Activated T-cell treated with anti-CD3 and anti-CD28 coated beads, Interleukin-2, amount 50 U/mL, for 4 hours (primary cell): ENCODE measurements at regions not wholly inside any gene's neighbourhood (a gene's known extent, or its start where the extent isn't known, plus 50 kb on each side); places are given as distances from the start of the nearest gene placed in this dataset.

ENCODE experiments used
- ATAC-seq, 2 donors: fragments of 200-7000 bp; cut with Tn5 transposase; one replicate each; pipeline ENCODE4 v1.10.0; 2021
- DNase-seq: peaks from one replicate; pipeline ENCODE4 v3.0.0-alpha.2; 2020
- H3K27me3 Mint-ChIP-seq: one replicate; pipeline ENCODE4 v1.8.0; 2021; ENCODE audit warnings: low read depth, mixed read lengths
- H3K36me3 Mint-ChIP-seq: one replicate; pipeline ENCODE4 v1.8.0; 2022; ENCODE audit warnings: mixed read lengths; ENCODE audit not compliant: insufficient read depth
- H3K4me1 Mint-ChIP-seq: one replicate; pipeline ENCODE4 v1.8.0; 2021; ENCODE audit warnings: low read depth, mixed read lengths
- H3K4me3 Mint-ChIP-seq: one replicate; pipeline ENCODE4 v1.8.0; 2021; ENCODE audit warnings: mild to moderate bottlenecking, moderate library complexity, mixed read lengths
- H3K9me3 Mint-ChIP-seq: one replicate; pipeline ENCODE4 v1.8.0; 2021; ENCODE audit warnings: mixed read lengths

GRCh38 chrX:150038315-150038714 lies 100.0 kb upstream of the EOLA2 start:
- Mint-ChIP-seq H3K36me3 (no peaks in the 10 kb centered on the region), H3K4me1 (no peaks in the 10 kb centered on the region), H3K9me3 (peaks cover 11% of the 10 kb centered on the region), H3K27me3 (peaks cover under 1% of the 10 kb centered on the region), H3K4me3 (no peak overlapping the region)
- ATAC-seq (no peak), DNase-seq (no peak)

- Mint-ChIP-seq H3K4me3 (no peak overlapping the region), H3K9me3 (peaks cover 11% of the 10 kb centered on the region), H3K27me3 (peaks cover 3% of the 10 kb centered on the region), H3K4me1 (no peaks in the 10 kb centered on the region), H3K36me3 (no peaks in the 10 kb centered on the region)
- no peak for DNase-seq
- no peak for ATAC-seq
Measured at GRCh38 chrX:150038986-150039599, 100.8 kb upstream of the EOLA2 start.

- ATAC-seq (no peak), DNase-seq (no peak)
- Mint-ChIP-seq H3K27me3 (peaks cover 9% of the 10 kb centered on the region), H3K36me3 (peaks cover 1% of the 10 kb centered on the region), H3K4me1 (no peaks in the 10 kb centered on the region), H3K9me3 (peaks cover 10% of the 10 kb centered on the region), H3K4me3 (no peak overlapping the region)
Measured at GRCh38 chrX:150041208-150041607, 102.9 kb upstream of the EOLA2 start.

- Mint-ChIP-seq H3K4me1 (no peaks in the 10 kb centered on the region), H3K27me3 (peaks cover 9% of the 10 kb centered on the region), H3K36me3 (peaks cover 1% of the 10 kb centered on the region), H3K4me3 (no peak overlapping the region), H3K9me3 (peaks cover 10% of the 10 kb centered on the region)
- no peak for ATAC-seq
- DNase-seq: no peak
Measured at GRCh38 chrX:150044556-150044955, 106.3 kb upstream of the EOLA2 start.

- DNase-seq (no peak), ATAC-seq (no peak)
- no peaks in the 10 kb centered on the region for H3K4me1 Mint-ChIP-seq
- H3K36me3 Mint-ChIP-seq: peaks cover 1% of the 10 kb centered on the region
- H3K4me3 Mint-ChIP-seq: no peak overlapping the region
- H3K9me3 Mint-ChIP-seq: peaks cover 6% of the 10 kb centered on the region
- peaks cover 9% of the 10 kb centered on the region for H3K27me3 Mint-ChIP-seq
Measured at GRCh38 chrX:150047818-150048217, 109.5 kb upstream of the EOLA2 start.

GRCh38 chrX:150049647-150050046 lies 111.4 kb upstream of the EOLA2 start:
- Mint-ChIP-seq H3K9me3 (peaks cover 6% of the 10 kb centered on the region), H3K36me3 (peaks cover 1% of the 10 kb centered on the region)

GRCh38 chrX:150050387-150050786 lies 112.1 kb upstream of the EOLA2 start:
- H3K4me1 Mint-ChIP-seq: no peaks in the 10 kb centered on the region
- H3K4me3 Mint-ChIP-seq: no peak overlapping the region
- DNase-seq (no peak), ATAC-seq (no peak)
- peaks cover 3% of the 10 kb centered on the region for H3K9me3 Mint-ChIP-seq
- H3K27me3 Mint-ChIP-seq: peaks cover 2% of the 10 kb centered on the region
- H3K36me3 Mint-ChIP-seq: no peaks in the 10 kb centered on the region

More at GRCh38 chrX:150049647-150050046, 111.4 kb upstream of the EOLA2 start:
- H3K4me1 Mint-ChIP-seq: no peaks in the 10 kb centered on the region
- H3K27me3 Mint-ChIP-seq: peaks cover 3% of the 10 kb centered on the region
- no peak overlapping the region for H3K4me3 Mint-ChIP-seq
- ATAC-seq (no peak), DNase-seq (no peak)

GRCh38 chrX:150051096-150051495 lies 112.8 kb upstream of the EOLA2 start:
- Mint-ChIP-seq H3K9me3 (no peaks in the 10 kb centered on the region), H3K36me3 (no peaks in the 10 kb centered on the region), H3K4me1 (no peaks in the 10 kb centered on the region), H3K4me3 (no peak overlapping the region), H3K27me3 (peaks cover 2% of the 10 kb centered on the region)
- DNase-seq: no peak
- no peak for ATAC-seq

GRCh38 chrX:150052226-150052625 lies 113.9 kb upstream of the EOLA2 start:
- H3K4me3 Mint-ChIP-seq: no peak overlapping the region
- H3K4me1 Mint-ChIP-seq: no peaks in the 10 kb centered on the region
- ATAC-seq (no peak), DNase-seq (no peak)
- H3K36me3 Mint-ChIP-seq: no peaks in the 10 kb centered on the region
- H3K9me3 Mint-ChIP-seq: no peaks in the 10 kb centered on the region
- H3K27me3 Mint-ChIP-seq: peaks cover 2% of the 10 kb centered on the region

- DNase-seq: no peak
- peaks cover 8% of the 10 kb centered on the region for H3K27me3 Mint-ChIP-seq
- H3K9me3 Mint-ChIP-seq: no peaks in the 10 kb centered on the region
- ATAC-seq: no peak
- H3K4me3 Mint-ChIP-seq: no peak overlapping the region
- H3K36me3 Mint-ChIP-seq: no peaks in the 10 kb centered on the region
- H3K4me1 Mint-ChIP-seq: no peaks in the 10 kb centered on the region
Measured at GRCh38 chrX:150058728-150059127, 120.4 kb upstream of the EOLA2 start.

- Mint-ChIP-seq H3K4me1 (no peaks in the 10 kb centered on the region), H3K36me3 (no peaks in the 10 kb centered on the region), H3K27me3 (peaks cover 8% of the 10 kb centered on the region), H3K4me3 (no peak overlapping the region), H3K9me3 (no peaks in the 10 kb centered on the region)
- no peak for DNase-seq
- ATAC-seq: no peak
Measured at GRCh38 chrX:150060406-150060805, 122.1 kb upstream of the EOLA2 start.

GRCh38 chrX:150062292-150063137 lies 124.2 kb upstream of the EOLA2 start:
- H3K4me3 Mint-ChIP-seq: no peak overlapping the region

GRCh38 chrX:150063138-150063518 lies 124.8 kb upstream of the EOLA2 start:
- H3K36me3 Mint-ChIP-seq: no peaks in the 10 kb centered on the region
- ATAC-seq (no peak), DNase-seq (no peak)
- H3K4me1 Mint-ChIP-seq: no peaks in the 10 kb centered on the region
- H3K4me3 Mint-ChIP-seq: no peak overlapping the region
- no peaks in the 10 kb centered on the region for H3K9me3 Mint-ChIP-seq
- H3K27me3 Mint-ChIP-seq: peaks cover 2% of the 10 kb centered on the region

More at GRCh38 chrX:150062292-150063137, 124.2 kb upstream of the EOLA2 start:
- no peaks in the 10 kb centered on the region for H3K36me3 Mint-ChIP-seq
- peaks cover 3% of the 10 kb centered on the region for H3K27me3 Mint-ChIP-seq
- no peaks in the 10 kb centered on the region for H3K9me3 Mint-ChIP-seq
- DNase-seq (no peak), ATAC-seq (no peak)
- no peaks in the 10 kb centered on the region for H3K4me1 Mint-ChIP-seq

GRCh38 chrX:150063674-150064073 lies 125.4 kb upstream of the EOLA2 start:
- Mint-ChIP-seq H3K4me3 (no peak overlapping the region), H3K36me3 (no peaks in the 10 kb centered on the region), H3K27me3 (peaks cover 2% of the 10 kb centered on the region), H3K9me3 (no peaks in the 10 kb centered on the region), H3K4me1 (no peaks in the 10 kb centered on the region)
- DNase-seq: no peak
- ATAC-seq: no peak

- no peaks in the 10 kb centered on the region for H3K4me1 Mint-ChIP-seq
- DNase-seq (no peak), ATAC-seq (no peak)
Measured at GRCh38 chrX:150074175-150074574, 135.9 kb upstream of the EOLA2 start.

More at GRCh38 chrX:150074175-150074574, 135.9 kb upstream of the EOLA2 start:
- Mint-ChIP-seq H3K36me3 (no peaks in the 10 kb centered on the region), H3K4me3 (no peak overlapping the region), H3K9me3 (no peaks in the 10 kb centered on the region), H3K27me3 (peaks cover 10% of the 10 kb centered on the region)
